ENCODE measurements at regions not wholly inside any gene's neighbourhood (a gene's known extent, or its start where the extent isn't known, plus 50 kb on each side); places are given as distances from the start of the nearest gene placed in this dataset.

DNA sequence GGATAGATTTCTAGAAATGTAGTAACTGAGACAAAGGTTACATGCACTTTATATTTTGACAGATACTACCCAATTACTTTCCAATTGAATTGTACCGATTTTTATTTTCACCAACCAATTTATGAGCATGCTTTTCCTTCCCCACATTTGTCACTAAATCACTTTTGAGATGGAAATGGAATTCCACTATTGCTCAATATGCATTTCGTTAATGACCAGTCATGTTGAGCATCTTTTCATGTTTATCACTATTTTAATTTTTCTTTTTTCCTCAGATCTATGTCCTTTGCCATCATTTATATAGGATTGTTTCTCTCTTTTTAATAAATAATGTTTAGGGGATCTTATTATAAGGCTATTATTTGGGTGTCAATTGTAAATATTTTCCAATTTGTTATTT is 102.8 kb upstream of the SMIM36 start:
- TF ChIP-seq, protein P1, sequence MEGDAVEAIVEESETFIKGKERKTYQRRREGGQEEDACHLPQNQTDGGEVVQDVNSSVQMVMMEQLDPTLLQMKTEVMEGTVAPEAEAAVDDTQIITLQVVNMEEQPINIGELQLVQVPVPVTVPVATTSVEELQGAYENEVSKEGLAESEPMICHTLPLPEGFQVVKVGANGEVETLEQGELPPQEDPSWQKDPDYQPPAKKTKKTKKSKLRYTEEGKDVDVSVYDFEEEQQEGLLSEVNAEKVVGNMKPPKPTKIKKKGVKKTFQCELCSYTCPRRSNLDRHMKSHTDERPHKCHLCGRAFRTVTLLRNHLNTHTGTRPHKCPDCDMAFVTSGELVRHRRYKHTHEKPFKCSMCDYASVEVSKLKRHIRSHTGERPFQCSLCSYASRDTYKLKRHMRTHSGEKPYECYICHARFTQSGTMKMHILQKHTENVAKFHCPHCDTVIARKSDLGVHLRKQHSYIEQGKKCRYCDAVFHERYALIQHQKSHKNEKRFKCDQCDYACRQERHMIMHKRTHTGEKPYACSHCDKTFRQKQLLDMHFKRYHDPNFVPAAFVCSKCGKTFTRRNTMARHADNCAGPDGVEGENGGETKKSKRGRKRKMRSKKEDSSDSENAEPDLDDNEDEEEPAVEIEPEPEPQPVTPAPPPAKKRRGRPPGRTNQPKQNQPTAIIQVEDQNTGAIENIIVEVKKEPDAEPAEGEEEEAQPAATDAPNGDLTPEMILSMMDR (IDR thresholded peaks at IDR 0.05), result no peak
- no peak for TF ChIP-seq POLR2A (IDR thresholded peaks at IDR 0.05)

Data from lower leg skin (tissue), 3 donors.